ENCODE measurements at regions not wholly inside any gene's neighbourhood (a gene's known extent, or its start where the extent isn't known, plus 50 kb on each side); places are given as distances from the start of the nearest gene placed in this dataset.
A peak's percentile ranks its signal among the peaks of the same experiment; 100 is the strongest.

- in situ Hi-C loops (cut with MboI; ENCODE audit: low sequenced_read_pairs, unreplicated experiment): no loop called here
- TF ChIP-seq, protein P1, sequence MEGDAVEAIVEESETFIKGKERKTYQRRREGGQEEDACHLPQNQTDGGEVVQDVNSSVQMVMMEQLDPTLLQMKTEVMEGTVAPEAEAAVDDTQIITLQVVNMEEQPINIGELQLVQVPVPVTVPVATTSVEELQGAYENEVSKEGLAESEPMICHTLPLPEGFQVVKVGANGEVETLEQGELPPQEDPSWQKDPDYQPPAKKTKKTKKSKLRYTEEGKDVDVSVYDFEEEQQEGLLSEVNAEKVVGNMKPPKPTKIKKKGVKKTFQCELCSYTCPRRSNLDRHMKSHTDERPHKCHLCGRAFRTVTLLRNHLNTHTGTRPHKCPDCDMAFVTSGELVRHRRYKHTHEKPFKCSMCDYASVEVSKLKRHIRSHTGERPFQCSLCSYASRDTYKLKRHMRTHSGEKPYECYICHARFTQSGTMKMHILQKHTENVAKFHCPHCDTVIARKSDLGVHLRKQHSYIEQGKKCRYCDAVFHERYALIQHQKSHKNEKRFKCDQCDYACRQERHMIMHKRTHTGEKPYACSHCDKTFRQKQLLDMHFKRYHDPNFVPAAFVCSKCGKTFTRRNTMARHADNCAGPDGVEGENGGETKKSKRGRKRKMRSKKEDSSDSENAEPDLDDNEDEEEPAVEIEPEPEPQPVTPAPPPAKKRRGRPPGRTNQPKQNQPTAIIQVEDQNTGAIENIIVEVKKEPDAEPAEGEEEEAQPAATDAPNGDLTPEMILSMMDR (IDR thresholded peaks at IDR 0.05; ENCODE audit: borderline replicate concordance, control extremely low read depth, extremely low read depth, insufficient read depth, missing control alignments): no peak
- DNase-seq (ENCODE audit: low spot score): no peak
Measured at GRCh38 chr4:117691572-117692351, 342.5 kb upstream of the NDST3 start.

- in situ Hi-C loops (cut with MboI; ENCODE audit: low sequenced_read_pairs, unreplicated experiment): no loop called here
- TF ChIP-seq, protein P1 (IDR thresholded peaks at IDR 0.05; ENCODE audit: borderline replicate concordance, control extremely low read depth, extremely low read depth, insufficient read depth, missing control alignments): no peak
Measured at GRCh38 chr4:117692538-117692937, 341.7 kb upstream of the NDST3 start.

DNA sequence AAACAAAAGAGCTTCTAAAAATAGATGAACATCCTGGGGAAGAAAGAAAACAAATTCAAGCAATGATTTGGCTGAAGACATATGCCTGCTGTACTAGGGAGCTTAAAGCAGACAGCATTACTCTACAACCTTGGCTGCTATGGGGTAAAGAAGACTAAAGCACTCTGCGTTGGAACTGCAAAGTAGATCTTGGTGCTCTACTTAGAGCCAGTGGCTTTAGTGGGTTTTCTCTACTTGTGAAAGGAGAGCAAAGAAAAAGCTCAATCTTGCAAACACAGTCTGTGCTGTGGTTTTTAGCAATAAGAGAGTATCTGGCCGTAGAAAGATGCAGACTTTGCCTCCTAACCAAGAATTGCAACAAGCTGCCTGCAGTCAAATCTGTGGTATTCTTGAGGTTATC, 334.7 kb upstream of the NDST3 start:
- in situ Hi-C loops (cut with MboI; ENCODE audit: low sequenced_read_pairs, unreplicated experiment): no loop called here
- no peak for DNase-seq (ENCODE audit: low spot score)
- TF ChIP-seq, protein P1 (IDR thresholded peaks at IDR 0.05; ENCODE audit: borderline replicate concordance, control extremely low read depth, extremely low read depth, insufficient read depth, missing control alignments): no peak

More at GRCh38 chr4:117692538-117692937, 341.7 kb upstream of the NDST3 start:
- no peak for DNase-seq (ENCODE audit: low spot score)

DNA sequence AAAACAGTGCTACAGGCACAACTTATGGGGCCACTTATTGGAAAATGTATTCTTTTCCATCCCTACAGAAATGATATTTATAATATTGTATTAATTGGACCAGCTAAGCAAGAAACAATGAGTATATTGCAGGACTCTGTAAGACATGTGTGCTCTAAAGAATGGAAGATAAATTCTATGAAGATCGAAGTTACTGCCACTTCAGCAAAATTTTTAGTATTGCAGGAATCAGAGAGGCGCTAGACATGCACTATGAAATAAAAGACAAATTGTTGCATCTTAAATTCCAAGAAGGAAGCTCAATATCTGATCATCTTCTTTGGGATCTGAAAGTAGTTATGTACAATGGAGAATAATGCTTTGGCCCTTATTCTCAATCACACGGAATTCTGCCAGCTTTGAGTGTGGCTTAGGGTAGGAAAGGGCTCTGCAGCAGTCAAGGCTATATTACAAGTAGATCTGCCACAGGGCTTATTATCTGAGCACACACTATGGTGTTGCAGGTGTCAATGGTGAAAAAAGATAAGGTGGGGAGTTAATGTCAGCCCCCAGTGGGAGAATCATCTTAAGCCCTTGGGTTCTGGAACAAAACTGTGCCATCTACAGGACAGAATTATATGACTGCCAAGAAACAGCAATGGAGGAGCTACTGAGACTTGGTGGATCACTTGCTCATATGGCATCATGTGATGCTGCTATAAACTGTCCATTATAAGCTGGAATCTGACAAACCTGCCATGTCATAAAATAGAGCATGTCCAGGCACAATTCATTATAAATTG, 334.0 kb upstream of the NDST3 start:
- TF ChIP-seq, protein P1 (IDR thresholded peaks at IDR 0.05; ENCODE audit: borderline replicate concordance, control extremely low read depth, extremely low read depth, insufficient read depth, missing control alignments): peak; percentile 41
- DNase-seq (ENCODE audit: low spot score): peak; percentile 4
- in situ Hi-C loops (cut with MboI; ENCODE audit: low sequenced_read_pairs, unreplicated experiment): no loop called here

GRCh38 chr4:117702353-117702752, 331.9 kb upstream of the NDST3 start:
- in situ Hi-C loops (cut with MboI; ENCODE audit: low sequenced_read_pairs, unreplicated experiment): no loop called here
- TF ChIP-seq, protein P1 (IDR thresholded peaks at IDR 0.05; ENCODE audit: borderline replicate concordance, control extremely low read depth, extremely low read depth, insufficient read depth, missing control alignments): no peak
- DNase-seq (ENCODE audit: low spot score): no peak

DNA sequence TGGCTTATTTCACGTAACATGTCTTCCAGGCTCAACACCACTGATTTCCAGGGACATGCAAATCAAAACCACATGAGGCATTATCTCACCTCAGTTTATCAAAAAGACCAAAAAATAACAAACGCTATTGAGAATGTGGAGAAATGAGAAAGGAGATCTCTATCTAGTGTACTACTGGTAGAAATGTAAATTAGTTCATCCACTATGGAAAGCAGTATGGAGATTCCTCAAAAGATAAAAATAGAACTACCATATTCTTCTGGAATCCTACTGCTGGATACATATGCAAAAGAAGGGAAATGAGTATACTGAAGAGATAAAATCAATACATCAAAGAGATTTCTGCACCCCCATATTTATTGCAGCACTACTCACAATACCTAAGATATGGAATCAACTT, 329.6 kb upstream of the NDST3 start:
- in situ Hi-C loops (cut with MboI; ENCODE audit: low sequenced_read_pairs, unreplicated experiment): no loop called here
- DNase-seq (ENCODE audit: low spot score): no peak
- TF ChIP-seq, protein P1 (IDR thresholded peaks at IDR 0.05; ENCODE audit: borderline replicate concordance, control extremely low read depth, extremely low read depth, insufficient read depth, missing control alignments): no peak
